ENCODE measurements at regions not wholly inside any gene's neighbourhood (a gene's known extent, or its start where the extent isn't known, plus 50 kb on each side); places are given as distances from the start of the nearest gene placed in this dataset.

GRCh38 chr2:39593439-39594393 lies 72.0 kb upstream of the TMEM178A start:
- Histone ChIP-seq H3K27ac (ENCODE audit: low read depth, low read length) (no peak overlapping the region), H2AFZ (ENCODE audit: low read length, unreplicated experiment) (peak overlapping the region; percentile 39)

GRCh38 chr2:39595116-39595515 lies 70.6 kb upstream of the TMEM178A start:
- H3K27ac ChIP-seq (ENCODE audit: low read depth, low read length), result no peak overlapping the region
- no peak overlapping the region for H3K4me3 ChIP-seq (ENCODE audit: low read depth, low read length)
- no peaks in the 10 kb centered on the region for H3K36me3 ChIP-seq (ENCODE audit: insufficient read depth, low read length)
- no peaks in the 10 kb centered on the region for H3K79me2 ChIP-seq (ENCODE audit: control insufficient read depth, insufficient read depth, low read length, unreplicated experiment)
- no peak overlapping the region for H2AFZ ChIP-seq (ENCODE audit: low read length, unreplicated experiment)
- H3K4me1 ChIP-seq (ENCODE audit: control insufficient read depth, insufficient read depth, low read length, unreplicated experiment), result no peaks in the 10 kb centered on the region
- no peaks in the 10 kb centered on the region for H3K27me3 ChIP-seq (ENCODE audit: insufficient read depth, low read length)

More at GRCh38 chr2:39593439-39594393, 72.0 kb upstream of the TMEM178A start:
- Histone ChIP-seq H3K4me1 (ENCODE audit: control insufficient read depth, insufficient read depth, low read length, unreplicated experiment) (no peaks in the 10 kb centered on the region), H3K79me2 (ENCODE audit: control insufficient read depth, insufficient read depth, low read length, unreplicated experiment) (no peaks in the 10 kb centered on the region), H3K4me3 (ENCODE audit: low read depth, low read length) (no peak overlapping the region), H3K27me3 (ENCODE audit: insufficient read depth, low read length) (no peaks in the 10 kb centered on the region), H3K36me3 (ENCODE audit: insufficient read depth, low read length) (no peaks in the 10 kb centered on the region)

GRCh38 chr2:39597314-39597713 lies 68.4 kb upstream of the TMEM178A start:
- H3K27ac ChIP-seq (ENCODE audit: low read depth, low read length), result no peak overlapping the region
- no peak overlapping the region for H3K4me3 ChIP-seq (ENCODE audit: low read depth, low read length)
- no peaks in the 10 kb centered on the region for H3K36me3 ChIP-seq (ENCODE audit: insufficient read depth, low read length)
- H2AFZ ChIP-seq (ENCODE audit: low read length, unreplicated experiment), result no peak overlapping the region
- no peaks in the 10 kb centered on the region for H3K79me2 ChIP-seq (ENCODE audit: control insufficient read depth, insufficient read depth, low read length, unreplicated experiment)
- H3K27me3 ChIP-seq (ENCODE audit: insufficient read depth, low read length), result no peaks in the 10 kb centered on the region
- H3K4me1 ChIP-seq (ENCODE audit: control insufficient read depth, insufficient read depth, low read length, unreplicated experiment), result no peaks in the 10 kb centered on the region

DNA sequence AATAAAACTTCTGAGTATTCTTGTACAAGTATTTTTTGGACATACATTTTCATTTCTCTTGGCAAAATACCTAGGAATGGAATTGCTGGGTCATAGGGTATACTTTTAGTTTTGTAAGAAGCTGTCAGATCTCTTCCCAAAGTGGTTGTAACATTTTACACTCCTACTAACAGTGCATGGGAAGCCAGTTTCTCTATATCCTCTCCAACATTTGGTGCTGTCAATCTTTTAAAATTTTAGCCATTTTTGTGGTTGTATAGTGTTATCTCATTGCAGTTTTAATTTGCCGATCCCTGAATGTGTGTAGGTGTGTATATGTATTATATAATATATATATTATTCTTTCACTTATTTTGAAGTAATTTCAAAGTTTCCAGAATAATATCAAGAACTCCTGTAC lies 63.1 kb upstream of the TMEM178A start:
- no peak overlapping the region for H2AFZ ChIP-seq (ENCODE audit: low read length, unreplicated experiment)
- H3K27ac ChIP-seq (ENCODE audit: low read depth, low read length), result no peak overlapping the region
- H3K4me3 ChIP-seq (ENCODE audit: low read depth, low read length), result no peak overlapping the region
- H3K27me3 ChIP-seq (ENCODE audit: insufficient read depth, low read length), result no peaks in the 10 kb centered on the region
- no peaks in the 10 kb centered on the region for H3K36me3 ChIP-seq (ENCODE audit: insufficient read depth, low read length)
- H3K79me2 ChIP-seq (ENCODE audit: control insufficient read depth, insufficient read depth, low read length, unreplicated experiment), result no peaks in the 10 kb centered on the region
- peaks cover 11% of the 10 kb centered on the region for H3K4me1 ChIP-seq (ENCODE audit: control insufficient read depth, insufficient read depth, low read length, unreplicated experiment)

DNA sequence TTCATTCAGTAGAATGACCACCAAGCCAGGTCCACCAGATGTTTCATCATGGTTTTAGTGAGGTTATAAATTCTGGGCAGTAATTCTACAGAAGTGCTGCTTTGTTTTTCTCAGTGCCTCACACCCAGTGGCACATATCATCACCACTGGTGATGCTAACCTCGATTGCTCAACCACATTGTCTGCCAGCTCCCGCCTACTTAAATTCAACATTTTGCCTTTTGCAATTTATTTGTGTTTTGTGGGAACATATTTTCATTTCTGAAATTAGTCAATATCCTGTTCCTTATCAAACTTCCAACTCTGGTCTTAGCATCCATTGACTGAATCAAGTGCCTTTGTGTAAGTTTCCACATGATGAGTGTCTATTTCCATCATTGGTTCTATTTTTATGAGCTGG lies 62.3 kb upstream of the TMEM178A start:
- Histone ChIP-seq H3K4me3 (ENCODE audit: low read depth, low read length) (no peak overlapping the region), H3K36me3 (ENCODE audit: insufficient read depth, low read length) (no peaks in the 10 kb centered on the region)

DNA sequence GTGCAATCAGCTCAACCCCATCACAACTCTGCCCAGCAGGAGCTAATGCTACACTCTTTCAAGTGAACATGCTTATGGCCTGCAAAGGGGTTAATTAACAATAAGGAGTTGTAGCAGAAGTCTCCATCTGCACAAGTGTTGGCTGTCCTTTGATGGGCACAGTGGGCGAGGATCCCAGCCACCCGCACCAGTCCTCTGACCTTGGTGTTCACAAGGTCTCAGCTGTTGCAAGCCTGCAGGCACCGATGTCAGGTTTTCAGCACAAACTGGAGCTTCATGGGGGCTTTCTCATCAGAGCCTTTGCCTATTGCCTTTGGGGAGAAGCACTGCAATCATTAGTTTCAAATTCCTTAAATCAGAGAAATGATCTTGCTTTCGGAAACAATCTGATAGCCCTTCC lies 60.9 kb upstream of the TMEM178A start:
- Histone ChIP-seq H3K4me3 (ENCODE audit: low read depth, low read length) (no peak overlapping the region), H3K79me2 (ENCODE audit: control insufficient read depth, insufficient read depth, low read length, unreplicated experiment) (no peaks in the 10 kb centered on the region), H3K27me3 (ENCODE audit: insufficient read depth, low read length) (no peaks in the 10 kb centered on the region; the same call in 1 of the 2 replicates), H2AFZ (ENCODE audit: low read length, unreplicated experiment) (no peak overlapping the region), H3K4me1 (ENCODE audit: control insufficient read depth, insufficient read depth, low read length, unreplicated experiment) (peaks cover 11% of the 10 kb centered on the region), H3K36me3 (ENCODE audit: insufficient read depth, low read length) (no peaks in the 10 kb centered on the region), H3K27ac (ENCODE audit: low read depth, low read length) (no peak overlapping the region)

More for the DNA sequence above, 62.3 kb upstream of the TMEM178A start:
- Histone ChIP-seq H3K27me3 (ENCODE audit: insufficient read depth, low read length) (no peaks in the 10 kb centered on the region; the same call in 1 of the 2 replicates), H3K79me2 (ENCODE audit: control insufficient read depth, insufficient read depth, low read length, unreplicated experiment) (no peaks in the 10 kb centered on the region), H3K27ac (ENCODE audit: low read depth, low read length) (peak overlapping the region; percentile 32; the same call in 1 of the 2 replicates), H2AFZ (ENCODE audit: low read length, unreplicated experiment) (no peak overlapping the region), H3K4me1 (ENCODE audit: control insufficient read depth, insufficient read depth, low read length, unreplicated experiment) (peaks cover 11% of the 10 kb centered on the region)

DNA sequence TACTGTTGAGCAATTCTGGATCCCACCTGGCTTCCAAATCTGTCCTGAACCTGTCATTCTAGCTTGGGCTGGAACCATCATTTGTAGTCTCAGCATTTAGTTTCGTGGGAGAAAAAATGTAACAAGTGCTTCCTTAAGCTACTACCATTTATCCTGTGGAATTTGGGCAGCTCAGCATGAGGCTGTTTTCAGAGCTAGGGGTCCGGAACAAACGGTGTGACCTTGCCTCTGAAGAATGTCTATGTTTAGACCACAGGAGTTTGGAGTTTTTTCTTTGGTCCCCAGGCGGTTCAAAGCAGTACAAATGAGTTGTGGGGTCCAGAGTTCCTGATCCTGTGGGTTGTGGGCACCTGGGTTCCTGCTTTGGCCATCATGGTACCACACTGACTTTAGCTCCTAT lies 59.1 kb upstream of the TMEM178A start:
- H3K27ac ChIP-seq (ENCODE audit: low read depth, low read length), result no peak overlapping the region
- H3K79me2 ChIP-seq (ENCODE audit: control insufficient read depth, insufficient read depth, low read length, unreplicated experiment), result no peaks in the 10 kb centered on the region
- no peak overlapping the region for H2AFZ ChIP-seq (ENCODE audit: low read length, unreplicated experiment)
- H3K4me1 ChIP-seq (ENCODE audit: control insufficient read depth, insufficient read depth, low read length, unreplicated experiment), result peaks cover 11% of the 10 kb centered on the region
- H3K27me3 ChIP-seq (ENCODE audit: insufficient read depth, low read length), result no peaks in the 10 kb centered on the region; the same call in 1 of the 2 replicates
- H3K36me3 ChIP-seq (ENCODE audit: insufficient read depth, low read length), result no peaks in the 10 kb centered on the region
- H3K4me3 ChIP-seq (ENCODE audit: low read depth, low read length), result no peak overlapping the region

- H3K27me3 ChIP-seq (ENCODE audit: insufficient read depth, low read length), result no peaks in the 10 kb centered on the region; the same call in 1 of the 2 replicates
- no peak overlapping the region for H3K4me3 ChIP-seq (ENCODE audit: low read depth, low read length)
- H3K4me1 ChIP-seq (ENCODE audit: control insufficient read depth, insufficient read depth, low read length, unreplicated experiment), result peaks cover 11% of the 10 kb centered on the region
- H3K79me2 ChIP-seq (ENCODE audit: control insufficient read depth, insufficient read depth, low read length, unreplicated experiment), result no peaks in the 10 kb centered on the region
- H3K27ac ChIP-seq (ENCODE audit: low read depth, low read length), result no peak overlapping the region
- no peaks in the 10 kb centered on the region for H3K36me3 ChIP-seq (ENCODE audit: insufficient read depth, low read length)
- H2AFZ ChIP-seq (ENCODE audit: low read length, unreplicated experiment), result no peak overlapping the region
Measured at GRCh38 chr2:39607538-39608262, 58.0 kb upstream of the TMEM178A start.

- Histone ChIP-seq H3K4me1 (ENCODE audit: control insufficient read depth, insufficient read depth, low read length, unreplicated experiment) (peaks cover 7% of the 10 kb centered on the region), H3K79me2 (ENCODE audit: control insufficient read depth, insufficient read depth, low read length, unreplicated experiment) (no peaks in the 10 kb centered on the region), H3K27ac (ENCODE audit: low read depth, low read length) (no peak overlapping the region), H3K4me3 (ENCODE audit: low read depth, low read length) (no peak overlapping the region), H3K27me3 (ENCODE audit: insufficient read depth, low read length) (no peaks in the 10 kb centered on the region; the same call in 1 of the 2 replicates), H3K36me3 (ENCODE audit: insufficient read depth, low read length) (no peaks in the 10 kb centered on the region), H2AFZ (ENCODE audit: low read length, unreplicated experiment) (no peak overlapping the region)
Measured at GRCh38 chr2:39608263-39608575, 57.5 kb upstream of the TMEM178A start.

GRCh38 chr2:39608686-39609441 lies 56.9 kb upstream of the TMEM178A start:
- no peak overlapping the region for H3K27ac ChIP-seq (ENCODE audit: low read depth, low read length)
- no peak overlapping the region for H2AFZ ChIP-seq (ENCODE audit: low read length, unreplicated experiment)
- H3K79me2 ChIP-seq (ENCODE audit: control insufficient read depth, insufficient read depth, low read length, unreplicated experiment), result no peaks in the 10 kb centered on the region
- peaks cover under 1% of the 10 kb centered on the region for H3K4me1 ChIP-seq (ENCODE audit: control insufficient read depth, insufficient read depth, low read length, unreplicated experiment)
- H3K4me3 ChIP-seq (ENCODE audit: low read depth, low read length), result no peak overlapping the region
- H3K36me3 ChIP-seq (ENCODE audit: insufficient read depth, low read length), result no peaks in the 10 kb centered on the region
- no peaks in the 10 kb centered on the region; the same call in 1 of the 2 replicates for H3K27me3 ChIP-seq (ENCODE audit: insufficient read depth, low read length)

Data from ACC112 (cell line).